GM12872 (cell line): ENCODE measurements at regions not wholly inside any gene's neighbourhood (a gene's known extent, or its start where the extent isn't known, plus 50 kb on each side); places are given as distances from the start of the nearest gene placed in this dataset.

ENCODE experiments used
- TF ChIP-seq, protein P1 (sequence below): IDR thresholded peaks from 3 replicates; pipeline ENCODE4 v1.5.1; 2011; ENCODE audit warnings: low read depth, mild to moderate bottlenecking, low read length, moderate library complexity; ENCODE audit not compliant: insufficient read depth

GRCh38 chr13:91272235-91272777, 75.2 kb upstream of the MIR17HG start:
- TF ChIP-seq, protein P1, sequence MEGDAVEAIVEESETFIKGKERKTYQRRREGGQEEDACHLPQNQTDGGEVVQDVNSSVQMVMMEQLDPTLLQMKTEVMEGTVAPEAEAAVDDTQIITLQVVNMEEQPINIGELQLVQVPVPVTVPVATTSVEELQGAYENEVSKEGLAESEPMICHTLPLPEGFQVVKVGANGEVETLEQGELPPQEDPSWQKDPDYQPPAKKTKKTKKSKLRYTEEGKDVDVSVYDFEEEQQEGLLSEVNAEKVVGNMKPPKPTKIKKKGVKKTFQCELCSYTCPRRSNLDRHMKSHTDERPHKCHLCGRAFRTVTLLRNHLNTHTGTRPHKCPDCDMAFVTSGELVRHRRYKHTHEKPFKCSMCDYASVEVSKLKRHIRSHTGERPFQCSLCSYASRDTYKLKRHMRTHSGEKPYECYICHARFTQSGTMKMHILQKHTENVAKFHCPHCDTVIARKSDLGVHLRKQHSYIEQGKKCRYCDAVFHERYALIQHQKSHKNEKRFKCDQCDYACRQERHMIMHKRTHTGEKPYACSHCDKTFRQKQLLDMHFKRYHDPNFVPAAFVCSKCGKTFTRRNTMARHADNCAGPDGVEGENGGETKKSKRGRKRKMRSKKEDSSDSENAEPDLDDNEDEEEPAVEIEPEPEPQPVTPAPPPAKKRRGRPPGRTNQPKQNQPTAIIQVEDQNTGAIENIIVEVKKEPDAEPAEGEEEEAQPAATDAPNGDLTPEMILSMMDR: no peak

DNA sequence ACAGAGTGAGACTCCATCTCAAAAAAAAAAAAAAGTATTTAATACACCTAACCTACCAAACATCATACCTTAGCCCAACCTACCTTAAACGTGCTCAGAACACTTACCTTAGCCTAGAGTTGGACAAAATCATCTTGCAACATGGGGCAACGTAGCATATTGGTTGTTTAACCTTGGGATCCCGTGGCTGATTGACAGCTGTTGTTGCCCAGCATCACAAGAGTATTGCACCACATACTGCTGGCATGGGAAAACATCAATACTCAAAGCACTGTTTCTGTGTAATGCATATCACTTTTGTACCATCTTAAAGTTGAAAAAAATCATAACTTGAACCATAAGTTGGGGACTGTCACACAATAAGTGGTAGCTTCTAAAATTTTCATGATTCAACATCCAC, 73.8 kb upstream of the MIR17HG start:
- TF ChIP-seq, protein P1: no peak

GRCh38 chr13:91277013-91277676, 70.3 kb upstream of the MIR17HG start:
- TF ChIP-seq, protein P1: no peak

DNA sequence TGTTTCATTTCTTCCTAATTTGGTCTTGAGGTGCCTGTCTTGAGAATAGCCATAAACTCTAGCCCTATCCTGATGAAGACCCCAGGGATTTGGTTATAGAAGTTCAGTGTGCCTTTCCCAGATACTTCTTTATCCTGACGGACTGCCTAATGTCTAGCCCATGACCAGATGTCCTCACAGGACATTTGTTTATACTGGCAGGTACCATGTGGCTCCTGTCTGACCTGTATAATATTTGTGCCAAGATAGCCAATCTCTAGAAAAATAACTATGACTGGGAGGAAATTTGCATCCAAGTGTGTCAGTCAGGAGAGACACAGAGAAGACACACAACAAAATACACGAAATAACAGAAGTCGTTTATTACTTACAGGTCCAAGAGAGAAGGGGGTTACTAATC, 69.2 kb upstream of the MIR17HG start:
- TF ChIP-seq, protein P1: no peak

GRCh38 chr13:91278888-91279287, 68.6 kb upstream of the MIR17HG start:
- TF ChIP-seq, protein P1: no peak

- TF ChIP-seq, protein P1: no peak
Observed at GRCh38 chr13:91280801-91281200, 66.7 kb upstream of the MIR17HG start.

DNA sequence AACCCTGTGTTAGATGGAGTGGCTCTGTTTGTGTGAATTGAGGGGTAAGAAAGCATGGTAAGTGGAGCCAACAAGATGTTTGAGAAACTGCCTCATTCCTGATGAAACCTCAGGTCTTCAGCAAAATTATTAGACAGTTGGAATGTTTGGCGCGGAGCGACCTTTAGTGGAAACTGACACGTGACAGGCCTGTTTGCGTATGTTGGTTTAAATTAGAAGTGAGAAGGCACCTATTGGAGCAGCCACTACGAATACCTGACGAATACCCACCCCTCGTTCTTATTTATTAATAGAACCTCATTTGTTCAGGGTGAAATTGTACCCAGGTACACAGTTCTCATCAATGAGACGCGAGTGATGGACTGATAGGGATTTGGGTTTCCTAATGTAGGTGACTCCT, 63.2 kb upstream of the MIR17HG start:
- TF ChIP-seq, protein P1: no peak
